H1 (cell line): ENCODE measurements at regions not wholly inside any gene's neighbourhood (a gene's known extent, or its start where the extent isn't known, plus 50 kb on each side); places are given as distances from the start of the nearest gene placed in this dataset.
"Not testable (repeated sequence)": the region's sequence is repeated elsewhere in the genome, so short reads cannot be mapped to it uniquely, and the experiment has no call there.

Source experiments
- CTCF ChIA-PET: fragments of 300-600 bp; sonication (Branson Sonifier 250); formaldehyde crosslinking; loops from one replicate; lab custom pipeline; 2021; ENCODE audit not compliant: partially characterized antibody; lab: Charles Lee
- POLR2A ChIA-PET: fragments of 300-600 bp; sonication (Branson Sonifier 250); formaldehyde crosslinking; loops from one replicate; lab custom pipeline; 2021; ENCODE audit warnings: inconsistent platforms; ENCODE audit not compliant: partially characterized antibody; lab: Charles Lee
- DNase-seq, 2 experiments: peaks; one replicate each; pipeline versions ENCODE4 v3.0.0 to v3.0.0-alpha.2; 2010 to 2022; ENCODE audit warnings: low spot score in 2 of 2, low read depth in 1 of 2, mixed read lengths in 1 of 2
- FAIRE-seq: peaks from 2 replicates; lab custom pipeline; 2011; peaks lifted over from hg19 to GRCh38; lab: Jason Lieb, UNC
- H2AFZ ChIP-seq: 2 replicates; pipeline ENCODE4 v1.8.1; 2012; ENCODE audit warnings: low read length, inconsistent platforms
- H2AK5ac ChIP-seq: 2 replicates; pipeline ENCODE4 v1.6.1; 2013; ENCODE audit warnings: low read depth, low read length
- H2BK120ac ChIP-seq: replicated peaks from 2 replicates; pipeline ENCODE3; 2013; ENCODE audit warnings: low read depth, low read length, inconsistent platforms
- H2BK12ac ChIP-seq: 2 replicates; pipeline ENCODE4 v1.6.1; 2013; ENCODE audit warnings: low read depth, low read length
- H2BK15ac ChIP-seq: 2 replicates; pipeline ENCODE4 v1.6.1; 2013; ENCODE audit warnings: low read length
- H2BK20ac ChIP-seq: 2 replicates; pipeline ENCODE4 v1.6.1; 2013; ENCODE audit warnings: low read length
- H2BK5ac ChIP-seq: 2 replicates; pipeline ENCODE4 v1.6.1; 2013; ENCODE audit warnings: low read depth, low read length
- H3K14ac ChIP-seq: 2 replicates; pipeline ENCODE4 v1.6.1; 2013; ENCODE audit warnings: inconsistent platforms; ENCODE audit not compliant: insufficient read length
- H3K18ac ChIP-seq: 2 replicates; pipeline ENCODE4 v1.6.1; 2013; ENCODE audit warnings: low read length; ENCODE audit errors: extremely low read depth
- H3K23ac ChIP-seq: 2 replicates; pipeline ENCODE4 v1.6.1; 2013; ENCODE audit warnings: inconsistent platforms; ENCODE audit not compliant: insufficient read length
- H3K23me2 ChIP-seq: 2 replicates; pipeline ENCODE4 v1.6.1; 2013; ENCODE audit warnings: low read depth, low read length
- H3K27ac ChIP-seq: 2 replicates; pipeline ENCODE4 v1.6.1; 2011; ENCODE audit warnings: low read depth, low read length, inconsistent platforms
- H3K27me3 ChIP-seq, 4 experiments: replicated peaks in 1 of 4; 1 replicate in 1 of 4; 2 replicates in 3 of 4; pipeline versions ENCODE4 v1.6.1 to v1.8.1; 2011 to 2013; ENCODE audit warnings: low read length in 3 of 4, mild to moderate bottlenecking in 3 of 4, inconsistent platforms in 2 of 4, mixed read lengths in 2 of 4, moderate library complexity in 1 of 4; ENCODE audit not compliant: control insufficient read depth in 3 of 4, insufficient read depth in 3 of 4; ENCODE audit errors: extremely low read depth in 1 of 4
- H3K36me3 ChIP-seq, 4 experiments: 2 replicates each; pipeline versions ENCODE4 v1.6.1 to v1.8.1; 2011 to 2013; ENCODE audit warnings: mild to moderate bottlenecking in 4 of 4, low read length in 3 of 4, moderate library complexity in 2 of 4, control low read depth in 1 of 4, inconsistent platforms in 1 of 4; ENCODE audit not compliant: insufficient read depth in 4 of 4, control insufficient read depth in 2 of 4
- H3K4ac ChIP-seq: replicated peaks from 2 replicates; pipeline ENCODE3; 2013; ENCODE audit warnings: low read length, low read depth, mixed read lengths, inconsistent platforms; ENCODE audit not compliant: insufficient read length
- H3K4me1 ChIP-seq, 4 experiments: replicated peaks in 1 of 4; 1 replicate in 1 of 4; 2 replicates in 3 of 4; pipeline versions ENCODE4 v1.6.1 to v1.8.1; 2011 to 2013; ENCODE audit warnings: low read length in 3 of 4, inconsistent platforms in 2 of 4, mixed read lengths in 1 of 4; ENCODE audit not compliant: insufficient read depth in 4 of 4, control insufficient read depth in 3 of 4
- H3K4me2 ChIP-seq, 2 experiments: 2 replicates each; pipeline versions ENCODE4 v1.6.1 to v1.8.1; 2011 to 2013; ENCODE audit warnings: low read depth in 2 of 2, low read length in 2 of 2, control low read depth in 1 of 2, inconsistent platforms in 1 of 2, mild to moderate bottlenecking in 1 of 2; ENCODE audit not compliant: insufficient read depth in 1 of 2
- H3K4me3 ChIP-seq, 4 experiments: fragments of 200-600, 300-600 bp in 1 of 4; sonication (generic), shearing (Covaris generic), sonication (Bioruptor Twin) in 1 of 4; 2 replicates each; pipeline versions ENCODE4 v1.5.1 to v1.8.1; 2011 to 2016; ENCODE audit warnings: low read length in 4 of 4, low read depth in 3 of 4, control low read depth in 2 of 4, inconsistent platforms in 2 of 4, mild to moderate bottlenecking in 2 of 4, mixed read lengths in 1 of 4, moderate library complexity in 1 of 4; ENCODE audit not compliant: insufficient read depth in 2 of 4; ENCODE audit errors: extremely low read depth in 1 of 4
- H3K56ac ChIP-seq: replicated peaks from 2 replicates; pipeline ENCODE3; 2013; ENCODE audit warnings: low read depth, mild to moderate bottlenecking, mixed read lengths, low read length, inconsistent platforms; ENCODE audit not compliant: insufficient read length
- H3K79me1 ChIP-seq: 2 replicates; pipeline ENCODE4 v1.6.1; 2013; ENCODE audit warnings: low read depth, low read length, control low read depth
- H3K79me2 ChIP-seq, 2 experiments: 2 replicates each; pipeline versions ENCODE4 v1.6.1 to v1.8.1; 2012 to 2013; ENCODE audit warnings: low read length in 2 of 2, mild to moderate bottlenecking in 2 of 2, inconsistent platforms in 1 of 2; ENCODE audit not compliant: insufficient read depth in 2 of 2, control insufficient read depth in 1 of 2
- H3K9ac ChIP-seq, 4 experiments: replicated peaks in 1 of 4; 1 replicate in 1 of 4; 2 replicates in 3 of 4; pipeline versions ENCODE4 v1.6.1 to v1.8.1; 2011 to 2013; ENCODE audit warnings: low read depth in 3 of 4, low read length in 3 of 4, control low read depth in 2 of 4, mild to moderate bottlenecking in 2 of 4, moderate library complexity in 2 of 4, inconsistent platforms in 1 of 4; ENCODE audit errors: extremely low read depth in 1 of 4
- H3K9me3 ChIP-seq, 2 experiments: 2 replicates each; pipeline versions ENCODE4 v1.6.1 to v1.8.1; 2012 to 2013; ENCODE audit warnings: mild to moderate bottlenecking in 2 of 2, moderate library complexity in 2 of 2, control low read depth in 1 of 2, inconsistent platforms in 1 of 2, low read depth in 1 of 2, low read length in 1 of 2, mixed read lengths in 1 of 2; ENCODE audit not compliant: insufficient read depth in 2 of 2
- H4K20me1 ChIP-seq, 2 experiments: replicated peaks in 1 of 2; 2 replicates each; pipeline versions ENCODE3 to v1.8.1; 2011 to 2013; ENCODE audit warnings: inconsistent platforms in 2 of 2, low read length in 2 of 2, mild to moderate bottlenecking in 1 of 2; ENCODE audit not compliant: insufficient read depth in 2 of 2, control insufficient read depth in 1 of 2
- H4K5ac ChIP-seq: 2 replicates; pipeline ENCODE4 v1.6.1; 2013; ENCODE audit warnings: low read length, low read depth, mixed read lengths, inconsistent platforms; ENCODE audit not compliant: insufficient read length
- H4K8ac ChIP-seq: 2 replicates; pipeline ENCODE4 v1.8.0; 2013; ENCODE audit warnings: mild to moderate bottlenecking, moderate library complexity, low read length, inconsistent platforms; ENCODE audit not compliant: insufficient read depth; ENCODE audit errors: extremely low read depth
- H4K91ac ChIP-seq: replicated peaks from 2 replicates; pipeline ENCODE3; 2013; ENCODE audit warnings: low read length, mixed read lengths, inconsistent platforms; ENCODE audit not compliant: insufficient read length
- WGBS, 2 experiments: shearing (Covaris generic) in 1 of 2; methylation state at CpG; one replicate each; pipeline versions ENCODE4 v1.1.6 to v1.1.7; 2013 to 2015; ENCODE audit warnings: low lambda C conversion rate in 2 of 2, mixed read lengths in 2 of 2, inconsistent platforms in 1 of 2, low coverage in 1 of 2, missing lambda C conversion rate in 1 of 2; ENCODE audit not compliant: insufficient replicate concordance in 2 of 2, insufficient coverage in 1 of 2, insufficient read length in 1 of 2; ENCODE audit errors: extremely low coverage in 1 of 2, missing lambda C conversion rate in 1 of 2; 5-methylcytosine and 5-hydroxymethylcytosine counted together

DNA sequence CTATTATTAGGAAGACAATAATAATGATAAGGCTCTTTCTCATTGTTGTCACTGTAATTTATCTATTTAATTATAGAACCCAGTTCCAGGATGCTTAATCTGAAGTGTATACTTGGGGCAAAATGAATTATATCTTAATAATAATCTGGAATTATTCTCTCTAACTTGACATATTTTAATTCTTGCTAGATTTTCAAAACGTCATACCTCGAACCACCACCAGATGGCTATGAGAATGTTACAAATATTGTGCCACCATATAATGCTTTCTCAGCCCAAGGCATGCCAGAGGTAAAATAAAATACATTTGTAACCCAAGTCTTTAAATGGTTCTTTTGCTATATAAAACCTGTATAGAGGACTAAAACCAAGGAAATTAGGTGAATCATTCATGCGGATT, 4849.3 kb upstream of the OR11H1 start:
- H3K79me1 ChIP-seq, H3K23ac ChIP-seq, H4K8ac ChIP-seq, FAIRE-seq, H3K9ac ChIP-seq, H2AFZ ChIP-seq, H2BK5ac ChIP-seq, H3K14ac ChIP-seq, H3K27ac ChIP-seq, H2BK12ac ChIP-seq, H3K56ac ChIP-seq, H4K20me1 ChIP-seq, H3K23me2 ChIP-seq, H3K9me3 ChIP-seq, H2AK5ac ChIP-seq, H3K4me3 ChIP-seq, H2BK120ac ChIP-seq, H3K27me3 ChIP-seq, H2BK20ac ChIP-seq, H3K36me3 ChIP-seq, CTCF ChIA-PET, H2BK15ac ChIP-seq, H3K4ac ChIP-seq, H3K4me2 ChIP-seq, H3K79me2 ChIP-seq, H3K18ac ChIP-seq, POLR2A ChIA-PET, H3K4me1 ChIP-seq, DNase-seq, H4K91ac ChIP-seq, H4K5ac ChIP-seq: not testable (repeated sequence)
- 33% methylated on average over 3 of the region's 3 CpGs; no CpG with 5 or more reads in 1 of the 2 experiments for WGBS, 2 experiments

DNA sequence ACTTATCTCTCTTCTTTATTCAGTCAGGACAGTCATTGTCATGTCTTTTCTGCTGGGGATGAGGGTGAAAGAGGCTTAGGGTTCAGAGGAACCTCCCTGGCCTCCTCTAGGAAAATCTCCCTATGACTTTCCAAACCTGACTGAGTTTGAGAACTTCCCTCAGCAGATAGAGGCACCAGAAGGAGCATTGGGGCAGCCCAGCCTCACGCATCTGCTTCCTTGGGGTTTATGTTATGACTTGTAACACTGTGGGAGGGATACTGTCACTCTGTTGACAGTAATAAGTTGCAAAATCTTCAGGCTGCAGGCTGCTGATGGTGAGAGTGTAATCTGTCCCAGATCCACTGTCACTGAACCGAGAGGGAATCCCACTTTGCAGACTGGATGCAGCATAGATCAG, 4842.6 kb upstream of the OR11H1 start:
- H2AK5ac ChIP-seq, H3K79me2 ChIP-seq, H2BK20ac ChIP-seq, H3K9ac ChIP-seq, FAIRE-seq, H4K5ac ChIP-seq, H3K4me3 ChIP-seq, H3K4me1 ChIP-seq, DNase-seq, H3K4me2 ChIP-seq, H2BK15ac ChIP-seq, H3K27ac ChIP-seq, H3K9me3 ChIP-seq, H2BK12ac ChIP-seq, H2BK5ac ChIP-seq, H4K91ac ChIP-seq, H4K8ac ChIP-seq, H3K56ac ChIP-seq, H3K23me2 ChIP-seq, H3K18ac ChIP-seq, H3K36me3 ChIP-seq, H3K27me3 ChIP-seq, H2AFZ ChIP-seq, CTCF ChIA-PET, H4K20me1 ChIP-seq, H3K14ac ChIP-seq, POLR2A ChIA-PET, H2BK120ac ChIP-seq, H3K23ac ChIP-seq, H3K4ac ChIP-seq, H3K79me1 ChIP-seq: not testable (repeated sequence)
- WGBS, 2 experiments = no CpG with 5 or more reads among the region's 2 CpGs
